Transverse colon (tissue), 4 donors: ENCODE measurements at regions not wholly inside any gene's neighbourhood (a gene's known extent, or its start where the extent isn't known, plus 50 kb on each side); places are given as distances from the start of the nearest gene placed in this dataset.

Experiments used
- CTCF ChIP-seq, 5 experiments: fragments of 200-600 bp in 3 of 5; fragments of 450-650 bp in 2 of 5; sonication (generic) in 3 of 5; IDR thresholded peaks; 1 replicate in 2 of 5; 2 replicates in 3 of 5; pipeline ENCODE4 v1.5.1; 2016 to 2017; ENCODE audit warnings: antibody characterized with exemption in 5 of 5, inconsistent platforms in 3 of 5, mild to moderate bottlenecking in 2 of 5, moderate library complexity in 1 of 5
- POLR2A ChIP-seq: fragments of 450-650 bp; IDR thresholded peaks from one replicate; pipeline ENCODE4 v1.6.1; 2016; ENCODE audit warnings: antibody characterized with exemption, mild to moderate bottlenecking, moderate library complexity
- POLR2AphosphoS5 ChIP-seq, 3 donors: sonication (generic); formaldehyde crosslinking; IDR thresholded peaks; one replicate each; pipeline ENCODE4 v1.6.1; 2016; ENCODE audit warnings: antibody characterized with exemption in 3 of 3

- TF ChIP-seq CTCF (IDR thresholded peaks at IDR 0.05) (no peak), POLR2A (no peak), POLR2AphosphoS5 (IDR thresholded peaks at IDR 0.05) (no peak)
Observed at GRCh38 chr1:245051349-245052221, 103.2 kb upstream of the KIF26B start.
